SK-N-SH (cell line): ENCODE measurements at regions not wholly inside any gene's neighbourhood (a gene's known extent, or its start where the extent isn't known, plus 50 kb on each side); places are given as distances from the start of the nearest gene placed in this dataset.

Experiments used
- CTCF ChIA-PET: fragments of 300-600, 350-600 bp; formaldehyde crosslinking; extraction: SDS; loops from one replicate; lab custom pipeline; 2021; lab: Yijun Ruan, JAX
- POLR2A ChIA-PET: fragments of 350-600 bp; sonication (Branson Sonifier 250); formaldehyde crosslinking; extraction: SDS; loops from one replicate; lab custom pipeline; 2020; ENCODE audit warnings: antibody characterized with exemption, inconsistent platforms; lab: Yijun Ruan, JAX
- DNase-seq: peaks from one replicate; pipeline ENCODE4 v3.0.0; 2012
- H2AFZ ChIP-seq: fragments of 200-600 bp; sonication (generic); 2 replicates; pipeline ENCODE4 v1.8.1; 2016; ENCODE audit warnings: antibody characterized with exemption, mild to moderate bottlenecking, low read depth
- H3F3A ChIP-seq: fragments of 200-600 bp; sonication (generic); replicated peaks from 2 replicates; pipeline ENCODE3; 2016; ENCODE audit warnings: antibody characterized with exemption, mild to moderate bottlenecking; ENCODE audit not compliant: insufficient read depth
- H3K27ac ChIP-seq, 2 experiments: fragments of 200-500 bp in 1 of 2; fragments of 200-600 bp in 1 of 2; sonication (Bioruptor generic) in 1 of 2; sonication (generic), shearing (Covaris generic) in 1 of 2; 2 replicates each; pipeline versions ENCODE4 v1.5.1 to v1.6.1; 2014 to 2016; ENCODE audit warnings: low read depth in 2 of 2, inconsistent platforms in 1 of 2, low read length in 1 of 2, mild to moderate bottlenecking in 1 of 2, mixed read lengths in 1 of 2
- H3K27me3 ChIP-seq: fragments of 200-600 bp; sonication (generic), shearing (Covaris generic); 2 replicates; pipeline ENCODE4 v1.6.1; 2016; ENCODE audit warnings: mixed run types; ENCODE audit not compliant: insufficient read depth
- H3K36me3 ChIP-seq, 2 experiments: fragments of 200-500 bp in 1 of 2; fragments of 200-600 bp in 1 of 2; sonication (Bioruptor generic) in 1 of 2; sonication (generic) in 1 of 2; replicated peaks in 1 of 2; 2 replicates each; pipeline versions ENCODE3 to v1.5.1; 2014 to 2016; ENCODE audit warnings: low read length in 1 of 2, mild to moderate bottlenecking in 1 of 2; ENCODE audit not compliant: insufficient read depth in 2 of 2, control insufficient read depth in 1 of 2
- H3K4me1 ChIP-seq, 2 experiments: fragments of 200-500 bp in 1 of 2; fragments of 200-600 bp in 1 of 2; sonication (Bioruptor generic) in 1 of 2; sonication (generic), shearing (Covaris generic) in 1 of 2; 2 replicates each; pipeline versions ENCODE4 v1.5.1 to v1.6.1; 2014 to 2016; ENCODE audit warnings: low read depth in 1 of 2, low read length in 1 of 2, mixed run types in 1 of 2; ENCODE audit not compliant: insufficient read depth in 2 of 2, control insufficient read depth in 1 of 2
- H3K4me2 ChIP-seq: fragments of 200-600 bp; sonication (generic), shearing (Covaris generic); 2 replicates; pipeline ENCODE4 v1.6.1; 2017; ENCODE audit warnings: mixed run types
- H3K4me3 ChIP-seq, 2 experiments: fragments of 200-500 bp in 1 of 2; fragments of 200-600 bp in 1 of 2; sonication (Bioruptor generic) in 1 of 2; sonication (generic), shearing (Covaris generic) in 1 of 2; 2 replicates each; pipeline versions ENCODE4 v1.5.1 to v1.8.1; 2014 to 2016; ENCODE audit warnings: low read depth in 2 of 2, inconsistent platforms in 1 of 2, low read length in 1 of 2, mild to moderate bottlenecking in 1 of 2, mixed read lengths in 1 of 2, moderate library complexity in 1 of 2
- H3K79me2 ChIP-seq: fragments of 200-600 bp; sonication (generic); 2 replicates; pipeline ENCODE4 v1.8.1; 2017; ENCODE audit warnings: mild to moderate bottlenecking; ENCODE audit not compliant: insufficient read depth
- H3K9ac ChIP-seq: fragments of 200-600 bp; sonication (generic); 2 replicates; pipeline ENCODE4 v1.6.1; 2017; ENCODE audit warnings: mixed run types
- H3K9me2 ChIP-seq: fragments of 200-600 bp; sonication (generic); 2 replicates; pipeline ENCODE4 v1.6.1; 2017; ENCODE audit warnings: mixed run types
- H3K9me3 ChIP-seq: fragments of 200-600 bp; sonication (generic); 2 replicates; pipeline ENCODE4 v1.6.1; 2017; ENCODE audit warnings: mixed run types, mild to moderate bottlenecking, moderate library complexity
- H4K20me1 ChIP-seq: fragments of 200-600 bp; sonication (generic); 2 replicates; pipeline ENCODE4 v1.6.1; 2017; ENCODE audit warnings: mild to moderate bottlenecking, mixed run types; ENCODE audit not compliant: insufficient read depth
- CHD2 ChIP-seq: fragments of 150-350 bp; IDR thresholded peaks from 2 replicates; pipeline ENCODE4 v1.6.1; 2018; ENCODE audit warnings: low read length; ENCODE audit not compliant: partially characterized antibody
- FOSL2 ChIP-seq: IDR thresholded peaks from 2 replicates; pipeline ENCODE4 v1.4.0; 2012; ENCODE audit warnings: low read depth, mild to moderate bottlenecking, moderate library complexity, borderline replicate concordance
- GABPA ChIP-seq: IDR thresholded peaks from 2 replicates; pipeline ENCODE4 v1.4.0; 2012; ENCODE audit warnings: low read depth, mild to moderate bottlenecking
- NFIC ChIP-seq: IDR thresholded peaks from 2 replicates; pipeline ENCODE4 v1.4.0; 2012; ENCODE audit warnings: borderline replicate concordance
- NRF1 ChIP-seq: IDR thresholded peaks from 2 replicates; pipeline ENCODE4 v1.6.1; 2012; ENCODE audit warnings: low read depth, mild to moderate bottlenecking, low read length
- PBX3 ChIP-seq: IDR thresholded peaks from 2 replicates; pipeline ENCODE4; 2012
- POLR2AphosphoS5 ChIP-seq: IDR thresholded peaks from 2 replicates; pipeline ENCODE4 v1.6.1; 2012; ENCODE audit warnings: low read depth, low read length
- REST ChIP-seq: IDR thresholded peaks from 2 replicates; pipeline ENCODE4 v1.6.1; 2012; ENCODE audit warnings: mild to moderate bottlenecking, low read depth, low read length, moderate library complexity
- RFX5 ChIP-seq: IDR thresholded peaks from 2 replicates; pipeline ENCODE4 v1.6.1; 2012; ENCODE audit warnings: mild to moderate bottlenecking, improper control_type of control experiment, low read length
- TCF12 ChIP-seq: IDR thresholded peaks from 2 replicates; pipeline ENCODE4 v1.4.0; 2012
- USF2 ChIP-seq: fragments of 150-350 bp; IDR thresholded peaks from 2 replicates; pipeline ENCODE4 v1.6.1; 2017; ENCODE audit warnings: antibody characterized with exemption, low read length, low read depth, borderline replicate concordance
- YY1 ChIP-seq: IDR thresholded peaks from 2 replicates; pipeline ENCODE4 v1.4.0; 2012; ENCODE audit warnings: low read depth, mild to moderate bottlenecking
- WGBS: methylation state at CpG from one replicate; pipeline ENCODE4 v1.1.6; 2017; ENCODE audit warnings: low lambda C conversion rate; 5-methylcytosine and 5-hydroxymethylcytosine counted together

- TF ChIP-seq REST (no peak), RFX5 (no peak), NFIC (no peak), NRF1 (no peak), YY1 (no peak), PBX3 (no peak), POLR2AphosphoS5 (no peak), USF2 (no peak)
- TF ChIP-seq, all 33 proteins: peak for 0
Measured at GRCh38 chr11:11218629-11218986, 134.4 kb downstream of the CSNK2A3 start (continued).

- no peaks in the 10 kb centered on the region; the same call in 1 of the 2 replicates for H3K27me3 ChIP-seq
- H3K9ac ChIP-seq = no peak overlapping the region
- POLR2A ChIA-PET = no interaction called here
- no peak overlapping the region for H3K4me3 ChIP-seq
- H3K4me1 ChIP-seq = no peaks in the 10 kb centered on the region; a peak in 1 of 4 replicates
- no peak overlapping the region for H3K4me2 ChIP-seq
- CTCF ChIA-PET = interaction anchor here (1.4 kb wide), 1 partner anchor 11 kb away, joined by 4 read pairs; no protein-coding TSS in a partner anchor
- no peak for DNase-seq
- no peaks in the 10 kb centered on the region for H4K20me1 ChIP-seq
- H3K9me2 ChIP-seq = no peaks in the 10 kb centered on the region
- H3F3A ChIP-seq = no peaks in the 10 kb centered on the region
- H3K79me2 ChIP-seq = no peaks in the 10 kb centered on the region
- H3K9me3 ChIP-seq = no peaks in the 10 kb centered on the region
- H3K36me3 ChIP-seq = no peaks in the 10 kb centered on the region
- 48% methylated on average over 5 of the region's 5 CpGs for WGBS
- no peak for TF ChIP-seq NFIC
- TF ChIP-seq FOSL2 = no peak
- TF ChIP-seq CHD2 = no peak
- TF ChIP-seq TCF12 = no peak
- no peak for TF ChIP-seq GABPA
- no peak overlapping the region for H3K27ac ChIP-seq
- no peak overlapping the region for H2AFZ ChIP-seq
Measured at GRCh38 chr11:11217929-11218628, 135.0 kb downstream of the CSNK2A3 start.
